H1 (cell line): ENCODE measurements at regions not wholly inside any gene's neighbourhood (a gene's known extent, or its start where the extent isn't known, plus 50 kb on each side); places are given as distances from the start of the nearest gene placed in this dataset.

ENCODE experiments used
- BCL11A ChIP-seq, 2 experiments: IDR thresholded peaks; one replicate each; pipeline ENCODE4 v1.6.1; 2011; ENCODE audit warnings: low read depth in 2 of 2, low read length in 2 of 2, mild to moderate bottlenecking in 2 of 2
- CHD1 ChIP-seq: IDR thresholded peaks from 2 replicates; pipeline ENCODE4 v1.6.1; 2012; ENCODE audit warnings: low read depth, low read length, improper control_type of control experiment
- CTCF ChIP-seq, 3 experiments: IDR thresholded peaks; 1 replicate in 2 of 3; 2 replicates in 1 of 3; pipeline versions ENCODE4 v1.5.1 to v1.6.1; 2011; ENCODE audit warnings: low read length in 3 of 3, mild to moderate bottlenecking in 3 of 3, inconsistent platforms in 2 of 3, low read depth in 1 of 3, moderate library complexity in 1 of 3; ENCODE audit not compliant: insufficient read depth in 1 of 3; ENCODE audit errors: control extremely low read depth in 1 of 3
- E2F6 ChIP-seq: IDR thresholded peaks from 2 replicates; pipeline ENCODE4 v1.6.1; 2012; ENCODE audit warnings: inconsistent platforms
- GTF2F1 ChIP-seq: IDR thresholded peaks from 2 replicates; pipeline ENCODE4 v1.6.1; 2012; ENCODE audit warnings: low read depth, low read length, improper control_type of control experiment, borderline replicate concordance
- KDM4A ChIP-seq: IDR thresholded peaks from one replicate; pipeline ENCODE4 v1.7.1; 2012; ENCODE audit warnings: low read depth, mild to moderate bottlenecking, moderate library complexity, low read length, inconsistent platforms; ENCODE audit not compliant: severe bottlenecking
- POU5F1 ChIP-seq: IDR thresholded peaks from 2 replicates; pipeline ENCODE4 v1.6.1; 2011; ENCODE audit warnings: low read depth, mild to moderate bottlenecking, low read length, moderate library complexity
- RAD21 ChIP-seq, 2 experiments: IDR thresholded peaks in 1 of 2; conservative IDR thresholded peaks in 1 of 2; 2 replicates each; pipeline ENCODE4 v1.6.1; 2011; ENCODE audit warnings: low read depth in 2 of 2, low read length in 2 of 2, improper control_type of control experiment in 1 of 2, inconsistent platforms in 1 of 2, mild to moderate bottlenecking in 1 of 2, moderate library complexity in 1 of 2
- RXRA ChIP-seq: IDR thresholded peaks from 2 replicates; pipeline ENCODE4 v1.6.1; 2011; ENCODE audit warnings: low read depth, mild to moderate bottlenecking, low read length, moderate library complexity; ENCODE audit not compliant: insufficient read depth
- SRF ChIP-seq: IDR thresholded peaks from 2 replicates; pipeline ENCODE4 v1.6.1; 2011; ENCODE audit warnings: mild to moderate bottlenecking, low read depth, low read length, moderate library complexity
- TF ChIP-seq, protein P1 (sequence below): IDR thresholded peaks from 2 replicates; pipeline ENCODE4 v1.6.1; 2011; ENCODE audit warnings: low read depth, mild to moderate bottlenecking, low read length; ENCODE audit not compliant: insufficient read depth

DNA sequence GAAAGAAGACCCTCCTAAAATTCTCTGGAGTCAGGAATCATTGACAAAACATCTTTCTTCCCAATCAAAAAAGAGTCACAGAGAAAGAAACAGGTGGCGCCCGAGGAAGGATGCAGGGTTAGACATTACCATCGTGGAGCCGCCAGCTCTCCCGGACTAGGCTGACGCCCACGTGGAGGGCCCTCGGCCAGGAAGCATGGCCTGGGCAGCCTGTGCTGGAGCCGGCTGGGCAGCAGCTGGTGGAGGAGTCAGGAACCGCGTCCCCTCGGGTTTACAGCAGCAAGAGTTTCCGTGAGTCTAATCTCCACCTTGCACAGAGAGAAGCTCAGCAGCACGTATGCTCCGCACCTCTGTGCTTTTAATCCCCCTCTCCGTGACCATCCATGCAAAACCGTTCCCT, 533.7 kb upstream of the ATP11B start (continued):
- TF ChIP-seq, protein P1, sequence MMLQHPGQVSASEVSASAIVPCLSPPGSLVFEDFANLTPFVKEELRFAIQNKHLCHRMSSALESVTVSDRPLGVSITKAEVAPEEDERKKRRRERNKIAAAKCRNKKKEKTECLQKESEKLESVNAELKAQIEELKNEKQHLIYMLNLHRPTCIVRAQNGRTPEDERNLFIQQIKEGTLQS: no peak
- TF ChIP-seq KDM4A (no peak), SRF (no peak), E2F6 (peak; percentile 57), CTCF (IDR thresholded peaks at IDR 0.05; ENCODE audit: control extremely low read depth in 1 of 3, insufficient read depth in 1 of 3, low read depth in 1 of 3, low read length in 3 of 3) (no peak), BCL11A (IDR thresholded peaks at IDR 0.05; ENCODE audit: low read depth in 2 of 2, low read length in 2 of 2) (no peak), RAD21 (IDR thresholded peaks at IDR 0.05 in 1 of 2, conservative IDR thresholded peaks at IDR 0.05 in 1 of 2; ENCODE audit: low read depth in 2 of 2, low read length in 2 of 2) (peak; percentile 29 to 38), GTF2F1 (no peak), RXRA (no peak), POU5F1 (no peak), CHD1 (no peak)
